Mucosa of stomach (tissue), 1 donor: ENCODE measurements at regions not wholly inside any gene's neighbourhood (a gene's known extent, or its start where the extent isn't known, plus 50 kb on each side); places are given as distances from the start of the nearest gene placed in this dataset.

Experiments used
- H3K27me3 ChIP-seq: one replicate; pipeline ENCODE4 v1.7.0; 2013; ENCODE audit warnings: mild to moderate bottlenecking, low read length; ENCODE audit not compliant: control insufficient read depth, insufficient read depth
- H3K36me3 ChIP-seq: one replicate; pipeline ENCODE4 v1.7.0; 2013; ENCODE audit warnings: low read length; ENCODE audit not compliant: control insufficient read depth, insufficient read depth
- H3K4me1 ChIP-seq: one replicate; pipeline ENCODE4 v1.7.0; 2013; ENCODE audit warnings: mild to moderate bottlenecking, low read length; ENCODE audit not compliant: control insufficient read depth, insufficient read depth
- H3K4me3 ChIP-seq: one replicate; pipeline ENCODE4 v1.7.0; 2013; ENCODE audit warnings: low read length
- H3K9ac ChIP-seq: one replicate; pipeline ENCODE4 v1.7.0; 2013; ENCODE audit warnings: mild to moderate bottlenecking, low read length, moderate library complexity
- H3K9me3 ChIP-seq: one replicate; pipeline ENCODE4 v1.7.0; 2013; ENCODE audit warnings: mild to moderate bottlenecking, low read length, moderate library complexity; ENCODE audit not compliant: control insufficient read depth
- donor health status: Pancreatic carcinoma.

DNA sequence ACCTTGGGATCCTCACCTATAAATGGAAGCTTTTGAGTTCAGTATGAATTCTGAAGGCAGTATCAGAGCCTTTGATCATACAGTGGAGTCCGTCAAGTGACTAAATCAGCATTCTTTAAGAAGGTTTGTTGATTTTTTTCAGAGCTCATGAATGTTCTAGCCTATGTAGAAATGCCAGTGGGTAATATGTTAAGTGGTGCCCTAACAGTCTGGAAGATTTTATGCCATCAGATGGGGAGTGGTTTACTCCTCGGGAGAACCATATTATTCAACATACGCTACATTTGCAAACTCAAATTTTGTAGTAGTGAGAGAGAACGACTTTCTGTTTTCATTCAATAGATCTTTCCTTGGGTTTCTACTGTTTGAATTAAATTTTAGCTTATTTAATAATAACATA, 225.0 kb upstream of the ACVR2A start:
- H3K36me3 ChIP-seq, result no peaks in the 10 kb centered on the region

DNA sequence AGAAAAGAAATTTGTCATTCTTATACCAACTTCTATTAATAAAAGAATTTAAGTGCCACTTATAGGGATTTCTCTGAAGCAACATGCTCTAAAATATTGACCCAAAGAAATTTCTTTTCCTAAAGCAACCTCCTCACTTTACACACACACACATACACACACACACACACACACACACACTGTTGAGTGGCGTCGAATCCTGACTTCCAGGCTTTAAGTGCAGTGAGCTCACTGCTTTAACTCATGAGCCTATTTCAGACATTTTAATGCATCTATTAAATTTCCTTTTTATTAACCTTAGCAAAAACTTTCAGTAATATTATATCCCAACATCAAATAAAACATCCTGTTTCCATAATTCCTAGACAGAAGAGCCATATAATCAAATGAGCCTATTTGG, 229.1 kb upstream of the ACVR2A start:
- no peak overlapping the region for H3K4me3 ChIP-seq
- H3K4me1 ChIP-seq, result no peaks in the 10 kb centered on the region
- no peaks in the 10 kb centered on the region for H3K9me3 ChIP-seq
- no peaks in the 10 kb centered on the region for H3K36me3 ChIP-seq
- no peak overlapping the region for H3K9ac ChIP-seq
- H3K27me3 ChIP-seq, result no peaks in the 10 kb centered on the region

More for the DNA sequence above, 225.0 kb upstream of the ACVR2A start:
- H3K4me1 ChIP-seq, result no peaks in the 10 kb centered on the region
- no peak overlapping the region for H3K9ac ChIP-seq
- H3K4me3 ChIP-seq, result no peak overlapping the region
- no peaks in the 10 kb centered on the region for H3K27me3 ChIP-seq
- H3K9me3 ChIP-seq, result no peaks in the 10 kb centered on the region

DNA sequence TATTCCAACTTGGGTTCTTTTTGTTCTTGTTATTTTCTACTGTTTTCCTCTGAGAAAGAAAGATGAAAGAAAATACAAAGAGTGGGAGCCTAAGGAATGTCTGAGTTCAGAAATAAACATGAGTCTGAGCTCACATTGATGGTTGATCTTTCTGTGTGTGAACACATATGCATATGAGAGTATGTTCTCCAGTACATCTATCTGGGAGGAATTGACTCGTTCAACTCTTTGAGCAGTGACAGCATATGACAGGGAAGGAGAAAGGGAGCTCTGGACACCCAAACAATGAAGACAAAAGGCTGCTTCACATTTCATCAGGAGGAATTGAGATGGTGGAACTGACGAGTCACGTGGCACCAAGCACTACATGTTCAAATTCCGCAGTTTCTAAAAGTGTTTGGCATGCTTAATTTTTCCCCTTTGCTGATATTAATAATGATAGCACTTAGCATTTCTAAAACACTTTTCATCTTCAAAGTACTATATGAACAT, 229.8 kb upstream of the ACVR2A start:
- no peak overlapping the region for H3K9ac ChIP-seq
- H3K27me3 ChIP-seq, result no peaks in the 10 kb centered on the region
- H3K36me3 ChIP-seq, result no peaks in the 10 kb centered on the region
- H3K9me3 ChIP-seq, result no peaks in the 10 kb centered on the region
- H3K4me3 ChIP-seq, result no peak overlapping the region
- H3K4me1 ChIP-seq, result no peaks in the 10 kb centered on the region

DNA sequence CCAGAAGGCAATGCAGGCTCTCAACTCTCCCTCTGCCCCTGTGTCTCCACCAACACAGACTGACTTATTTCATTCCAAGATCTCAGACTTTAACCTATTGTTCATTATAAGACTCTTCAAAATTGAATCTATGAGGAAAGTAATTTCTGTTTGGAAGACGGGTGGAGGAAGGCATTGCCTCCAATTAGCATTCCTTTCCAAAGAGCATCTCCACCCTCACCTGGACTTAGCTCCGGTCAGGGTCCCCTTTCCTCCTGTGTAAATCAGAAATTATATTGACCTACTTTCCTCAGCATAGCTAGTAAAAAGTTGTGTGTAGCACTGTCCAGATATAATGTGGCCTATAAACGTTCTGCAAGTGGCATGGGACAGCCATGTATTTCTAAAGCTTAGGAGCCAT, 230.4 kb upstream of the ACVR2A start:
- Histone ChIP-seq H3K4me1 (no peaks in the 10 kb centered on the region), H3K27me3 (no peaks in the 10 kb centered on the region), H3K4me3 (no peak overlapping the region), H3K9ac (no peak overlapping the region), H3K9me3 (no peaks in the 10 kb centered on the region), H3K36me3 (no peaks in the 10 kb centered on the region)

DNA sequence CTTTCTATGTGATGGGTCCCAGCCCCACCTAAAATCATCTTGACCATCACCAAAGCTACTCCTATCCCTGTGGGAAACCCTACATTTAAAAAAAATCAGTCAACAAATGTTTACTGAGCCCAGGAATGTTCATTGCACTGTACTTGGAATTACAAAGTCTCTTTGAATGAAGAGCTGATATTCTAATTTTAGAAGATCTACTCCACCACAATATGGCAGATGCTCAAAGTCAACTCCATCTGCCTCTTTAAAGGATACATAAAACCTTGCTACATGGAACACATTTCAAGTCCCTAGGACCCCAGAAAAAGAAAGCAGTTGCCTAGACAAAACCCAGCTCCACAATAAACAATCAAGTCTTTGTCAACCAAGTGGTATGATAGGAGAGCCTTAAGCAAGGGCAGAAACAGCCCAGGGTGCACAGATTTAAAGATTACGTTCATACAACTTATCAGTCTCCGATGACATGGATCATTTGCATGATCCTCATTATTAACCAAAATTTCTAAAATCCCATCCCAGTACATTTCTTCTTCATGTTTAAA, 234.3 kb upstream of the ACVR2A start:
- Histone ChIP-seq H3K9ac (no peak overlapping the region), H3K9me3 (no peaks in the 10 kb centered on the region), H3K36me3 (no peaks in the 10 kb centered on the region), H3K27me3 (no peaks in the 10 kb centered on the region), H3K4me1 (no peaks in the 10 kb centered on the region), H3K4me3 (no peak overlapping the region)

DNA sequence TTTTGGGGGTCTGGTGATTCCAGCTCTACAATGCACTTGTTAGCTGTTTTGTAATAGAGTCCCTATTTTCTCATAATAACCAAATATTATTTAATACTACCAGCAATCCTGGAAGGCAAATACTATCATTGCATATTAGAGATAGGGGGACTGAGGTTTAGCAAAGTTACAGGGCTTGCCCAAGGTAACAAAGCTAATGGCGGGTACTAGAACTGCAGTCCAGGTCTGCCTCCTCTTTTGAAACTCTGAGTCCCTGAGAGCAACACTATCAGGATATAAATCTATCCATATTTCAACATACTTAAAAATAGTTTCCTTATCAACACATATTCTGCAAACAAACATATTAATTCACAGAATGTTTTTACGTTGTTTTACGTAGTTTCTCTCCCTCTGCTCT, 235.5 kb upstream of the ACVR2A start:
- H3K36me3 ChIP-seq, result no peaks in the 10 kb centered on the region
- no peaks in the 10 kb centered on the region for H3K9me3 ChIP-seq
- H3K4me3 ChIP-seq, result no peak overlapping the region
- H3K9ac ChIP-seq, result no peak overlapping the region
- no peaks in the 10 kb centered on the region for H3K4me1 ChIP-seq
- no peaks in the 10 kb centered on the region for H3K27me3 ChIP-seq

DNA sequence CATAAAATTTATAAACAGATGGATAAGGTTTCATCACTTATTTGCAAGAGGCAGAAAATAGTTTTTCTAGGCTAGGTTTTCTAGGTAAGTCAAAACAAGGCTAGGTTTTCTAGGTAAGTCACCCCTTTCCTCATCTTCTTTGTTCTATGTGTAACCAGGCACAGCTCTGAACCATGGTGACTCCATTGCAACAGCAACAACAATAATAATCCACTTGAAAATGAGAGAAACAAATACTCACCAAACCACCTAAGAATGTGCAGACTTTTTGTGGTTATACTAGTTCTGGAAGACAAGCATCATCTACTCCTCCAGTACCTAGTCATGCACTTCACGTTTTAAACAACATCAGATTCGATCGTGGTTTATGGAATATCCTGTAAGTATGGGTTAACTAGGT, 237.4 kb upstream of the ACVR2A start:
- Histone ChIP-seq H3K9ac (no peak overlapping the region), H3K9me3 (no peaks in the 10 kb centered on the region), H3K4me1 (no peaks in the 10 kb centered on the region), H3K36me3 (no peaks in the 10 kb centered on the region), H3K4me3 (no peak overlapping the region), H3K27me3 (no peaks in the 10 kb centered on the region)

DNA sequence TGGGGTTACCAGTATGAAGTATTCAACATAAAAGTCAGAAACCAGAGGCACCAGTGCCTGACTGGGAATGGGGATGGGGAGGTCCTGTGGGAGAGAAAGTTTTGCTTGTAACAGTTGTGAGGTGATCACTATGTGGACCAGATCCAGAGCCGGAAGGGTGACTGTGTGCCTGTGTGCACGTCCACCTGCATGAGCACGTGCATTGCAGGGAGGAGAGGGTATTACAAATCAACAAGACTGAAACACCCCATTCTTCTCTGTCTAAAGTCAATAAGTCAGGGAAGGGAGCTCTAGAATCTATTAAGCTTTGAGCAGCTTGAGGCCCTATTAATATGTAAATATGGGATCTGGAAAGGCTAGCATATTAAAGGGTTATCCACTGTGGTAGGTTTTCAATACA, 241.0 kb upstream of the ACVR2A start:
- no peaks in the 10 kb centered on the region for H3K27me3 ChIP-seq
- H3K9ac ChIP-seq, result no peak overlapping the region
- no peaks in the 10 kb centered on the region for H3K36me3 ChIP-seq
- no peak overlapping the region for H3K4me3 ChIP-seq
- no peaks in the 10 kb centered on the region for H3K4me1 ChIP-seq
- no peaks in the 10 kb centered on the region for H3K9me3 ChIP-seq

DNA sequence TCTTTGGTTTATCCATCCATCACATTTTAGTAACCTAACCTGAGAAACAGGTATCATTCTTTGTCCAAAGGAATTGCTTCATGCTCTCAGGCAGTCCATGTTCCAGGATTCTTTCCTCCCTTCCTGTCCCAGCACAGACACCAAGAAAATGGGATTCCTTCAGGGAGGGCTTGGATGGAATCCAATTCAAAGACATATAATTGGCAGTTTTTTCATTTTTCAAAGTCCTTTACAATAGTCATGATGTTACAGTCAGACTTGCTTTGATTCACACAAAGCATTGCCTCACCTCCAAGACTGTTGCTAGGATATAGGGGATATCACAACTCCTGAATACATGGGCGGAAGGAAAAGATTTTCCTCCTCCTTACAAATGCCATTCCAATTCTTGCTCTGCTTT, 241.4 kb upstream of the ACVR2A start:
- H3K9me3 ChIP-seq, result no peaks in the 10 kb centered on the region
- no peaks in the 10 kb centered on the region for H3K36me3 ChIP-seq
- no peak overlapping the region for H3K4me3 ChIP-seq
- no peak overlapping the region for H3K9ac ChIP-seq
- no peaks in the 10 kb centered on the region for H3K4me1 ChIP-seq
- H3K27me3 ChIP-seq, result no peaks in the 10 kb centered on the region

DNA sequence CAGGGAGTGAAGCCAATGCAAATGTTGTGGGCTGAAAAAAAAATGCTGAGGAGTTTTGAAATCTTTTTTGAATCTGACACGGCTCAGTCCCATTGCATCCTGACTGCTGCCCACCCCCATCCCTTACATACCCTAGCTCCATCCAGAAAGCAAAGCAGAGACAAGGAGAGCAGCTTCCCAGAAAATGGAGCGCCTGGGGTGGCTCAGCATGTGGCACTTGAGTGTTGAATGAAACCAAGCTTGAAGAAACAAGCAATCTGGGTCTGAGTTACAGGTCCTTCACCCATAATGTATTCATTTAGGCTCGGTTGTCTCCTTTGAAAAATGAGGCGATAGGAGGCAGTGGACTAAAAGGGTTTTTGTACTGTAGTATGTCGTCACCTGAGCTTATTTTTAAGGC, 244.2 kb upstream of the ACVR2A start:
- no peaks in the 10 kb centered on the region for H3K4me1 ChIP-seq
- no peaks in the 10 kb centered on the region for H3K36me3 ChIP-seq
- no peak overlapping the region for H3K4me3 ChIP-seq
- no peak overlapping the region for H3K9ac ChIP-seq
- no peaks in the 10 kb centered on the region for H3K27me3 ChIP-seq
- no peaks in the 10 kb centered on the region for H3K9me3 ChIP-seq

DNA sequence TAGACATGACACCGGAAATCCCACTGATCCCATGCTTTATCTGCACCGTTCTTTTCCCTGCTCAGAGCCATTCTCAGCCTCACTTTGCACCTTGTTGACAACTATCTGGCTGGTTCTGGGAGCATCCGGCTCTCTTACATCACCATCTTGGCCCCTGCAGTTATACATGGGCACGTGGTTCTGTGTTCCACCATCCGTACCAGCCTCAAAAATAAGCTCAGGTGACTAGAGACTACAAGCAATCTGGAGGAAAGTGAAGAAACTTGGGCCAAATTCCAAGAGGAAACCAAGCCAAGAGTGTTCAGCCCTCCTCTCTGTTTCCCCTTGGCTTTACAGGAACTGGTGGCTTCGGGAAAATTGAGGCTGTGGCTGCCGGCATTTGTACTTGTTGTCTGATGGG, 244.6 kb upstream of the ACVR2A start:
- Histone ChIP-seq H3K9me3 (no peaks in the 10 kb centered on the region), H3K9ac (no peak overlapping the region), H3K4me1 (no peaks in the 10 kb centered on the region), H3K27me3 (no peaks in the 10 kb centered on the region), H3K36me3 (no peaks in the 10 kb centered on the region), H3K4me3 (no peak overlapping the region)

DNA sequence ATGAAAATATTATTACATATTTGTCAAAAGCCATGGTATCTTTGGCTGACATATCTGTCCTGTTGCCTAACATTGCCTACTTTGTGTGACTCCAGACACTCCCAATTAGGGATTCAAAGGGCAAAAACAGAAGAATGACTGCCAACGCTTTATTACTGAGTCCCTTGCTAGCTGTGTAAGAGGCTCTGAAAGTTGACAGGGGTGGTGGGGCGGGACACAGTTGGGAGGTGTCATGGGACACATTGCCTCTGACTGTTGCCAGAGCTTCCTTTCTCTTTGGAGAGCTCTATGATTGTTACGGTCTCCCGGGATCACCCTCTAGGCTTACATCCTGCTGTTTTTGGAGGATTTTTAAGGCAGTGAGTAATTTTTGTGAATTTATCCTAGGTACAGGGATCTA, 249.6 kb upstream of the ACVR2A start:
- no peak overlapping the region for H3K4me3 ChIP-seq
- H3K36me3 ChIP-seq, result no peaks in the 10 kb centered on the region
- peaks cover 5% of the 10 kb centered on the region for H3K9me3 ChIP-seq
- H3K4me1 ChIP-seq, result no peaks in the 10 kb centered on the region
- no peak overlapping the region for H3K9ac ChIP-seq
- no peaks in the 10 kb centered on the region for H3K27me3 ChIP-seq

DNA sequence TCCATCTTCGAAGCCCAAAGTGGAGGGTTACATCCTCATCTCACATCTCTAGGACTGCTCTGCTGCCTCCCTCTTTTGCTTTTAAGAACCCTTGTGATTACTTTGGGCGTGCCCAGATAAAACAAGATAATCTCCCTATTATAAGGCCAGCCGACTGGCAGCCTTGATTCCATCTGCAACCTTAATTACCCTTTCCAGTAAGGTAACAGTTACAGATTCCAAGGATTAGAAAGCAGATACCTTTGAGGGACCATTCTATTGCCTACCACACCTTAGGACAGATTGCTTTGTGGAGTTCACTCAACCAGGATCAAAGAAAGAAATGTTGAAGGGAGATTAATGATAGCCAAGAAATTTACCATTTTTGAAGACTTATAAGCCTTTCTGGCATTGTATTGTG, 250.8 kb upstream of the ACVR2A start:
- H3K9me3 ChIP-seq, result peaks cover 5% of the 10 kb centered on the region
- H3K9ac ChIP-seq, result no peak overlapping the region
- H3K27me3 ChIP-seq, result no peaks in the 10 kb centered on the region
- H3K36me3 ChIP-seq, result no peaks in the 10 kb centered on the region
- no peak overlapping the region for H3K4me3 ChIP-seq
- H3K4me1 ChIP-seq, result no peaks in the 10 kb centered on the region
